ENCODE measurements at regions not wholly inside any gene's neighbourhood (a gene's known extent, or its start where the extent isn't known, plus 50 kb on each side); places are given as distances from the start of the nearest gene placed in this dataset.

- H3K27ac ChIP-seq = no peak overlapping the region
- TF ChIP-seq CTCF (IDR thresholded peaks at IDR 0.05) (no peak), ZFX (IDR thresholded peaks at IDR 0.05; ENCODE audit: borderline replicate concordance) (no peak)
Measured at GRCh38 chr3:26437678-26438077, 184.9 kb upstream of the LRRC3B start.

- TF ChIP-seq CTCF (IDR thresholded peaks at IDR 0.05) (no peak), ZFX (IDR thresholded peaks at IDR 0.05; ENCODE audit: borderline replicate concordance) (no peak)
- peak overlapping the region; percentile 78 for H3K27ac ChIP-seq
Measured at GRCh38 chr3:26438325-26438940, 184.1 kb upstream of the LRRC3B start.

GRCh38 chr3:26438981-26439884 lies 183.3 kb upstream of the LRRC3B start:
- no peak for TF ChIP-seq CTCF (IDR thresholded peaks at IDR 0.05)
- peak overlapping the region; percentile 78 for H3K27ac ChIP-seq

GRCh38 chr3:26449996-26450395 lies 172.6 kb upstream of the LRRC3B start:
- no peak overlapping the region for H3K27ac ChIP-seq
- TF ChIP-seq CTCF (IDR thresholded peaks at IDR 0.05) (no peak), ZFX (IDR thresholded peaks at IDR 0.05; ENCODE audit: borderline replicate concordance) (no peak)

- TF ChIP-seq CTCF (IDR thresholded peaks at IDR 0.05) = no peak
- TF ChIP-seq ZFX (IDR thresholded peaks at IDR 0.05; ENCODE audit: borderline replicate concordance) = no peak
- no peak overlapping the region for H3K27ac ChIP-seq
Measured at GRCh38 chr3:26452363-26452762, 170.2 kb upstream of the LRRC3B start.

- TF ChIP-seq CTCF (IDR thresholded peaks at IDR 0.05) = no peak
- TF ChIP-seq ZFX (IDR thresholded peaks at IDR 0.05; ENCODE audit: borderline replicate concordance) = no peak
- H3K27ac ChIP-seq = no peak overlapping the region
Measured at GRCh38 chr3:26460985-26461384, 161.6 kb upstream of the LRRC3B start.

GRCh38 chr3:26472345-26472744 lies 150.2 kb upstream of the LRRC3B start:
- H3K27ac ChIP-seq = no peak overlapping the region
- TF ChIP-seq CTCF (IDR thresholded peaks at IDR 0.05) = no peak
